Panc1 (cell line): ENCODE measurements at regions not wholly inside any gene's neighbourhood (a gene's known extent, or its start where the extent isn't known, plus 50 kb on each side); places are given as distances from the start of the nearest gene placed in this dataset.
A peak's percentile ranks its signal among the peaks of the same experiment; 100 is the strongest.

Experiments
- ATAC-seq: fragments of 200-7000 bp; cut with Tn5 transposase; 2 replicates; pipeline ENCODE4 v1.9.1; 2020; ENCODE audit warnings: mild to moderate bottlenecking, moderate library complexity
- BruUV-seq: library from RNA; stranded (reverse); fragments of 400-500 nt; replicated peaks from 2 replicates; lab custom pipeline; 2021; lab: Mats Ljungman, UMichigan
- CTCF ChIA-PET: fragments of 300-600 bp; sonication (Branson Sonifier 250); formaldehyde crosslinking; loops from one replicate; lab custom pipeline; 2022; ENCODE audit warnings: antibody characterized with exemption; lab: Charles Lee
- POLR2A ChIA-PET: fragments of 300-600 bp; sonication (Branson Sonifier 250); formaldehyde crosslinking; loops from one replicate; lab custom pipeline; 2022; ENCODE audit warnings: antibody characterized with exemption; lab: Charles Lee
- DNase-seq: peaks from one replicate; pipeline ENCODE4 v3.0.0-alpha.2; 2010; ENCODE audit warnings: low read depth, low spot score
- H3K27ac ChIP-seq: 2 replicates; pipeline ENCODE4 v1.5.1; 2011; ENCODE audit warnings: mild to moderate bottlenecking, low read length, inconsistent platforms
- H3K27me3 ChIP-seq: fragments of 200-500 bp; sonication (Bioruptor generic); 2 replicates; pipeline ENCODE4 v1.6.0; 2014; ENCODE audit warnings: low read length, inconsistent platforms; ENCODE audit not compliant: control insufficient read depth, insufficient read depth
- H3K36me3 ChIP-seq: fragments of 200-500 bp; sonication (Bioruptor generic); 2 replicates; pipeline ENCODE4 v1.5.1; 2014; ENCODE audit warnings: inconsistent platforms, mild to moderate bottlenecking, low read length, moderate library complexity; ENCODE audit not compliant: control insufficient read depth, insufficient read depth
- H3K4me1 ChIP-seq: 2 replicates; pipeline ENCODE4 v1.5.1; 2011; ENCODE audit warnings: inconsistent platforms, mild to moderate bottlenecking, low read length, moderate library complexity; ENCODE audit not compliant: control insufficient read depth, insufficient read depth
- H3K4me3 ChIP-seq, 2 experiments: 2 replicates each; pipeline ENCODE4 v1.5.1; 2011 to 2012; ENCODE audit warnings: low read depth in 2 of 2, low read length in 2 of 2, mild to moderate bottlenecking in 2 of 2, inconsistent platforms in 1 of 2, moderate library complexity in 1 of 2
- H3K9me3 ChIP-seq: fragments of 200-500 bp; sonication (Bioruptor generic); 2 replicates; pipeline ENCODE4 v1.5.1; 2014; ENCODE audit warnings: low read depth, mild to moderate bottlenecking, inconsistent platforms, low read length, moderate library complexity; ENCODE audit not compliant: control insufficient read depth, insufficient read depth
- CTCF ChIP-seq: fragments of 450-650 bp; IDR thresholded peaks from 2 replicates; pipeline ENCODE4 v1.5.1; 2017; ENCODE audit warnings: mild to moderate bottlenecking
- POLR2AphosphoS5 ChIP-seq: IDR thresholded peaks from 2 replicates; pipeline ENCODE4 v1.6.1; 2012; ENCODE audit warnings: mild to moderate bottlenecking, low read depth, low read length, moderate library complexity
- REST ChIP-seq, 2 experiments: IDR thresholded peaks; 2 replicates each; pipeline ENCODE4 v1.6.1; 2011 to 2012; ENCODE audit warnings: low read depth in 2 of 2, control low read depth in 1 of 2, low read length in 1 of 2, mild to moderate bottlenecking in 1 of 2, moderate library complexity in 1 of 2; ENCODE audit not compliant: insufficient read depth in 1 of 2
- SIN3A ChIP-seq: IDR thresholded peaks from 2 replicates; pipeline ENCODE4 v1.6.1; 2012; ENCODE audit warnings: low read depth, mild to moderate bottlenecking, low read length, moderate library complexity, borderline replicate concordance; ENCODE audit not compliant: insufficient read depth
- TCF7L2 ChIP-seq: IDR thresholded peaks from 2 replicates; pipeline ENCODE4 v1.6.1; 2011; ENCODE audit warnings: mild to moderate bottlenecking, low read depth, low read length, inconsistent platforms
- in situ Hi-C: cut with HindIII; loops from 2 replicates; pipeline ENCODE4 v1.10.0; 2016; ENCODE audit warnings: low sequenced_read_pairs, low pct_unique_long_range_greater_than_20kb
- intact Hi-C: fragments of 100-400 bp; cut with micrococcal nuclease; formaldehyde crosslinking; loops from one replicate; pipeline ENCODE4 v1.10.0; 2022; ENCODE audit not compliant: unreplicated experiment

GRCh38 chr4:147299205-147299604 is 181.7 kb upstream of the EDNRA start:
- H3K27me3 ChIP-seq: no peaks in the 10 kb centered on the region
- H3K36me3 ChIP-seq: no peaks in the 10 kb centered on the region
- POLR2A ChIA-PET: no interaction called here
- no peak overlapping the region for H3K27ac ChIP-seq
- CTCF ChIA-PET: no interaction called here
- no peaks in the 10 kb centered on the region for H3K4me1 ChIP-seq
- no peaks in the 10 kb centered on the region for H3K9me3 ChIP-seq
- intact Hi-C loops (no loop called here), in situ Hi-C loops (no loop called here)
- TF ChIP-seq CTCF (no peak), TCF7L2 (no peak), SIN3A (no peak), POLR2AphosphoS5 (no peak), REST (IDR thresholded peaks at IDR 0.05; ENCODE audit: insufficient read depth in 1 of 2, low read depth in 2 of 2, low read length in 1 of 2) (no peak)
- no peak overlapping the region for H3K4me3 ChIP-seq
- ATAC-seq (no peak), DNase-seq (peak; percentile 18)
- no TSS peak for BruUV-seq

GRCh38 chr4:147303174-147303872 is 177.6 kb upstream of the EDNRA start:
- ATAC-seq: no peak
- Histone ChIP-seq H3K4me3 (no peak overlapping the region), H3K27me3 (no peaks in the 10 kb centered on the region), H3K9me3 (no peaks in the 10 kb centered on the region), H3K27ac (no peak overlapping the region), H3K4me1 (no peaks in the 10 kb centered on the region), H3K36me3 (no peaks in the 10 kb centered on the region)
- DNase-seq: no peak
- TF ChIP-seq REST (IDR thresholded peaks at IDR 0.05; ENCODE audit: insufficient read depth in 1 of 2, low read depth in 2 of 2, low read length in 1 of 2): no peak
- no peak for TF ChIP-seq SIN3A
- no peak for TF ChIP-seq POLR2AphosphoS5
- no peak for TF ChIP-seq TCF7L2
- no peak for TF ChIP-seq CTCF
- intact Hi-C loops (no loop called here), in situ Hi-C loops (no loop called here)
- no TSS peak for BruUV-seq
- CTCF ChIA-PET: no interaction called here
- POLR2A ChIA-PET: no interaction called here
